Astrocyte (in vitro differentiated cells and primary cell): ENCODE measurements at regions not wholly inside any gene's neighbourhood (a gene's known extent, or its start where the extent isn't known, plus 50 kb on each side); places are given as distances from the start of the nearest gene placed in this dataset.

Experiments used
- EZH2 ChIP-seq: IDR thresholded peaks from 2 replicates; pipeline ENCODE4 v1.6.1; 2012; ENCODE audit warnings: mild to moderate bottlenecking, low read length, inconsistent platforms; ENCODE audit not compliant: insufficient read depth
- TF ChIP-seq, protein P1 (sequence below): IDR thresholded peaks from 2 replicates; pipeline ENCODE4 v1.5.1; 2011; ENCODE audit warnings: low read depth, mild to moderate bottlenecking, inconsistent platforms, low read length, moderate library complexity; ENCODE audit not compliant: insufficient read depth

GRCh38 chr18:7452331-7452730 lies 114.8 kb upstream of the PTPRM start:
- TF ChIP-seq, protein P1, sequence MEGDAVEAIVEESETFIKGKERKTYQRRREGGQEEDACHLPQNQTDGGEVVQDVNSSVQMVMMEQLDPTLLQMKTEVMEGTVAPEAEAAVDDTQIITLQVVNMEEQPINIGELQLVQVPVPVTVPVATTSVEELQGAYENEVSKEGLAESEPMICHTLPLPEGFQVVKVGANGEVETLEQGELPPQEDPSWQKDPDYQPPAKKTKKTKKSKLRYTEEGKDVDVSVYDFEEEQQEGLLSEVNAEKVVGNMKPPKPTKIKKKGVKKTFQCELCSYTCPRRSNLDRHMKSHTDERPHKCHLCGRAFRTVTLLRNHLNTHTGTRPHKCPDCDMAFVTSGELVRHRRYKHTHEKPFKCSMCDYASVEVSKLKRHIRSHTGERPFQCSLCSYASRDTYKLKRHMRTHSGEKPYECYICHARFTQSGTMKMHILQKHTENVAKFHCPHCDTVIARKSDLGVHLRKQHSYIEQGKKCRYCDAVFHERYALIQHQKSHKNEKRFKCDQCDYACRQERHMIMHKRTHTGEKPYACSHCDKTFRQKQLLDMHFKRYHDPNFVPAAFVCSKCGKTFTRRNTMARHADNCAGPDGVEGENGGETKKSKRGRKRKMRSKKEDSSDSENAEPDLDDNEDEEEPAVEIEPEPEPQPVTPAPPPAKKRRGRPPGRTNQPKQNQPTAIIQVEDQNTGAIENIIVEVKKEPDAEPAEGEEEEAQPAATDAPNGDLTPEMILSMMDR: peak; percentile 43
- no peak for TF ChIP-seq EZH2
